DOHH2 (cell line): ENCODE measurements at regions not wholly inside any gene's neighbourhood (a gene's known extent, or its start where the extent isn't known, plus 50 kb on each side); places are given as distances from the start of the nearest gene placed in this dataset.

Source experiments
- EZH2phosphoT487 ChIP-seq: fragments of 200-600 bp; sonication (generic); IDR thresholded peaks from 2 replicates; pipeline ENCODE4 v1.6.1; 2017; ENCODE audit warnings: borderline replicate concordance, mild to moderate bottlenecking, antibody characterized with exemption, low read length, moderate library complexity, mixed read lengths
- TF ChIP-seq, protein P1 (sequence below): fragments of 200-600 bp; sonication (generic); IDR thresholded peaks from one replicate; pipeline ENCODE4 v1.5.1; 2014; ENCODE audit warnings: antibody characterized with exemption, mild to moderate bottlenecking, low read depth, low read length; ENCODE audit not compliant: poor library complexity, severe bottlenecking

DNA sequence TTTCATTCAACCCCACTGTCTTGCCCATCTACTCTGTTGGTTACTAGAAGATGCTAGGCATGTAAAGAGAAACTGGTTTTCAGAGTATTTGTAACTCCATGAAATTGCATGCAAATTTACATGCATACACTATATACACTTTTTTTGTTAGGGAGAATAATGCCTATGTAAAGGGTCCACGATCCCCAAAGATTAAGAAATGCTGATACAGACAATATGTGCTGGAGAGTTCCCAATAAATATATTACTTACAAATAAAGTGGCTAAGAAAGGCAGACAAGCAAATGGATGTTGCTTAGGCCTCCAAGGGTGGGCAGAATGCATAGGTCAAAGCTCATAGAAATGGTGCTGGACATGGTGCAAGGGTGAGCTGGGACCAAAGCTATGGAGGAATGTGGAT is 109.6 kb upstream of the NHSL1 start:
- TF ChIP-seq, protein P1, sequence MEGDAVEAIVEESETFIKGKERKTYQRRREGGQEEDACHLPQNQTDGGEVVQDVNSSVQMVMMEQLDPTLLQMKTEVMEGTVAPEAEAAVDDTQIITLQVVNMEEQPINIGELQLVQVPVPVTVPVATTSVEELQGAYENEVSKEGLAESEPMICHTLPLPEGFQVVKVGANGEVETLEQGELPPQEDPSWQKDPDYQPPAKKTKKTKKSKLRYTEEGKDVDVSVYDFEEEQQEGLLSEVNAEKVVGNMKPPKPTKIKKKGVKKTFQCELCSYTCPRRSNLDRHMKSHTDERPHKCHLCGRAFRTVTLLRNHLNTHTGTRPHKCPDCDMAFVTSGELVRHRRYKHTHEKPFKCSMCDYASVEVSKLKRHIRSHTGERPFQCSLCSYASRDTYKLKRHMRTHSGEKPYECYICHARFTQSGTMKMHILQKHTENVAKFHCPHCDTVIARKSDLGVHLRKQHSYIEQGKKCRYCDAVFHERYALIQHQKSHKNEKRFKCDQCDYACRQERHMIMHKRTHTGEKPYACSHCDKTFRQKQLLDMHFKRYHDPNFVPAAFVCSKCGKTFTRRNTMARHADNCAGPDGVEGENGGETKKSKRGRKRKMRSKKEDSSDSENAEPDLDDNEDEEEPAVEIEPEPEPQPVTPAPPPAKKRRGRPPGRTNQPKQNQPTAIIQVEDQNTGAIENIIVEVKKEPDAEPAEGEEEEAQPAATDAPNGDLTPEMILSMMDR: no peak
- TF ChIP-seq EZH2phosphoT487: no peak
